HG02981 (cell line): ENCODE measurements at regions not wholly inside any gene's neighbourhood (a gene's known extent, or its start where the extent isn't known, plus 50 kb on each side); places are given as distances from the start of the nearest gene placed in this dataset.
"Not testable (repeated sequence)": the region's sequence is repeated elsewhere in the genome, so short reads cannot be mapped to it uniquely, and the experiment has no call there.

Experiments
- ATAC-seq: cut with Tn5 transposase; IDR thresholded peaks from one replicate; pipeline ENCODE4 v1.9.1; 2021; ENCODE audit warnings: mild to moderate bottlenecking, moderate library complexity; ENCODE audit not compliant: unreplicated experiment

DNA sequence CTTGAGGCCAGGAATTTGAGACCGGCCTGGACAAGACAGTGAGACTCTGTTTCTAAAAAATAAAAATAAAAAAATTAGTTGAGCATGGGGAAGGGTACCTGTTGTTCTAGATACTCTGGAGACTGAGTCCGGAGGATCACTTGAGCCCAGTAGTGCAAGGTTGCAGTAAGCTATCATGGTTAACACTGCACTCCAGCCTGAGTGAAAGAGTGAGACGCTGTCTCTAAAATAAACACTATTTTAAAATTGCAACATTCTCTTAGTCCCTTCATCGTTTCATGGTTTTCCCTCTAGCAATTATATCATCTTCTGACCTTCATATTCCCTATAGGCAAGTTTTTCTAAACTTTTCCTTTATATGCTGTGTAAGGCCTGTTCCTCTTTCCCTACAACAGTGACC lies 248.5 kb downstream of the VAPA start:
- ATAC-seq: no peak

DNA sequence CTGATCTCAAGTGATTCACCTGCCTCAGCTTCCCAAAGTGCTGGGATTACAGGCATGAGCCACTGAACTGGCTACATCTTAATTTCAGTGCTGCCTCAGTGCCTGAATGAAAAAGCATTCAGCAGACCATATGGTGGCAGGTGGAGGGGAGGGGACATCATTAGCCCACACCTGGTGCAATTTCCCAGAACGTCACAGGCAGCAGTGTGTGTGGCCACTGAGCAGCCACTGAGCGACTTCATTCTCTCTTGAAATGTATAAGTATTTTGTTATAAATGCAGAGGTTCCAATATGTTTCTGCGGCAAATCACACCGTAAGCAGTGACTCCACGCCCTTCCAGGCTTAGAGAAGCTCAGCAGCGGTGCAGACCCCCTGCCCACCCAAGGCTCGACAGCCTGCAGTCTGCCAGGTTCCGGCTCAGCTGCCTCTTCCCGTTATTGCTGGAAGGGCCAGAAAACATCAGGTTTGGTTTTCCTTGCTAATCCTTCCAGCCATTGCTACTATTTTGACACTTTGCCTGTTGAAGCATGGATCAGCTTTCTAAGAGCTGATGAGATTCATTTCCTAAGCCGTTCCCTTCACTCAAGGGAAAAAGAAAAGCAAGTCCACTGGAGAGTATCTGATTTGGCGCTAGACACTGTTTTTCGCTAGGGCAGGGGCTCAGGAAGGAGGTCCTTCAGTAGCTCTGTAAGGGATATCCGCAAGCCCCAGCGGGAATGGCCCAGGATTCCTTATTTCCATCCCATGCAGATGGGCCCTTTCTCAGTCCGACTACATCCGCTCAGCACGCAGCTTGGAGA lies 250.7 kb downstream of the VAPA start:
- no peak for ATAC-seq

DNA sequence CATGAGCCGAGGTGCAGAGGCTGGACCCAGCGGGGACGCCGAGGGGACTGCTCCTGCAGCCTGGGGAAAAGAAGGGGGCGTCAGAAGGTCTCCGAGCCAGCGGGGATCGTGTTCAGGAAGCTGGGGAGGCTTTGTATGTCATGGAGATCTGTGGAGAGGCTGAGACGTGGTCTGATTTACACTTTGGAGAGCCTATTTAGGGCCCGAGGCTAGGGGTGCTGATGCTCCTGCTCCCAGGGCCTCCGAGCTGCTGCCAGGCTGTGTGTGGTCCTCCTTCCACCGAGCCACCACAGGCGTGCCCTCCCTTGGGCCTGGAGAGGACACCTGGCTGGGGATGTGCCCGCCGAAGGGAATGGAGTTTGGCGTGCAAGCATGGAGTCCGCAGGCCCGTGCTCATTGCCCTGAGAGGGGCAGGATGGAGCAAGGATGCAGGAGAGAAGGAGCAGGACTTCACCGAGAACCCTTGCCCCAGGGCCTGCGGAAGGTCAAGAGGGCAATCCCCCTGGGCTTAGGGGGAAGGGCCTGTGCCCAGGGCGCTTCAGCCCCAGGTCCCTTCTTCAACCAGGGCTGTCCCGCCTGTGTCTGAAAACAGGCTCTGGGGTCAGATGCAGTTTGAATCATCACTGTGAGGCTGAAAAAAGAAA lies 252.5 kb downstream of the VAPA start:
- ATAC-seq: no peak

DNA sequence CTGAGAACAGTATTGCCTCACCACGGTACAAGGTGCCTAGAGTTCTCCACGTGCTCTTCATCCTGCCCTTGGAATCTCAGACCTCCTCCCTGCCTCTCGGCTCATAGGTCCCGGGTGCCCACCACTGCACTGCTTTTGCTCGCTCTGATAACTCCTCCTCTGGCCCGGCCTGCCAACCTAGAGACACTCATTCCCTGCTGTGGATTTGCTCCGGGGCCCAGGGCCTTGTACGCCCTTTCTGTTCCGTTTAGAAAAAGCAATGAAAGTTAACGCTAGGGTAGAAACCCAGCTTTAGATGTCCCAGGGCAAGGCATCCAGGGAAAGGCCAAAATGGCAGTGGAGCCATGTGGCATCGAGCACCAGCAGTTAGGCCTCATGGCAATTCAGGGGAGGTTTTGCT lies 253.9 kb downstream of the VAPA start:
- no peak for ATAC-seq

DNA sequence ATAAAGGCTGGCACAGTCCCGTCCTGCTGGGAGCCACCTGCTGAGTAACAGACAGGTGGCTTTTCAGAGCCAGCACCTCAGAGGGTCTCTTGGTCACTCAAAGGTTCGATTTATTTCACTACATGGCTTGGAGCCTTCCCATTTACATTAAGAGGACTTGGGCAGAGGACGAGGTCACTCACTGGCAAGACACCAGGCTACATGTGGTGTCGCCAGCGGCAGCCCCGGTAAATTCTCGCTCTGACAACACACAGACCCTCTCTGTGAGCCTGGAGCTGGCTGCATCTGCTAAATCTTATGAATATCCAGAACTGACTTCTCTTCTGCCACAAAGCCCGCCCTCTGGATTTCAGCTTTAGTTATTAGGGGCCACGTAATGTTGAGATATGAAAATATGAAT lies 254.7 kb downstream of the VAPA start:
- no peak for ATAC-seq

DNA sequence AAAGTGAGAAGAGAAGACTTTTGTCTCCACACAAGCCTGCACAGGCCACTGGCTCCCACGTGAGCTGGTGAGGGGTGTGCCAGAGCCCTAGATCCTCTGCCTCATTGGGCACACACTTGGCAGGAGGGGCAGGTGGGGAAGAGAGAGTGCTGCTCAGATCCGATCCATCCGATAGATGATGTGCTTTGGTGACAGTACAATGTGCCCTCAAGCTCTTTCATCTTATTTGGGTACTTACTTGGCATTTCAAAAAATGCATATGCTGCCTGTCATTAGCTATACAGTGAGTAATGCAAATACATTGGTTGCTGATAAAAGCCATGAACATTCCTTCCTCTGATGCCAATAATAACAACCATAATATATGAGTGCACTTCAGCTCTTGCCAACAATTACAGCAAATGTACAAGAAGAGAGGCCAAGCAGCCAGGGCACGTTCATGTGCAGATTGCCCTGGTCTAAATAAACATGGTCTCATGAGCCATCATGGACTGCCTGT lies 255.3 kb downstream of the VAPA start:
- no peak for ATAC-seq

DNA sequence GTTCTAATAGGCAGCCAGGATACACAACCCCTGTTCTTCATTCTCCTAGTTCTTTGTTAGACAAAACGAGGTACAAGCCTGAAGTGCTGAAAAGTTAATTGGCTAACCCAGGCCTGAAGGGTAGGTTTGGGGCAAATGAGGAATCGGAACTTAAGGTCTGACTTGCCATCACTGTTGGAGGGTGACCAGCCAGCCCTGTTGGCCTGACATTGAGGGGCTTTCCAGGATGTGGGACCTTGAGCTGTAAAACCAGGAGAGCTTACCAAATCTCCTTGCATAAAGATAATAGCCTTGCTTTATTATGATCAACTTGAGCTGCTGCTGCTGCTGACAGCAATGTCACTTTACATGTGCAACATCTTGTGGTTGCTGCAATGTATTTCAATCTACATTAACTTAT lies 256.0 kb downstream of the VAPA start:
- ATAC-seq: no peak

DNA sequence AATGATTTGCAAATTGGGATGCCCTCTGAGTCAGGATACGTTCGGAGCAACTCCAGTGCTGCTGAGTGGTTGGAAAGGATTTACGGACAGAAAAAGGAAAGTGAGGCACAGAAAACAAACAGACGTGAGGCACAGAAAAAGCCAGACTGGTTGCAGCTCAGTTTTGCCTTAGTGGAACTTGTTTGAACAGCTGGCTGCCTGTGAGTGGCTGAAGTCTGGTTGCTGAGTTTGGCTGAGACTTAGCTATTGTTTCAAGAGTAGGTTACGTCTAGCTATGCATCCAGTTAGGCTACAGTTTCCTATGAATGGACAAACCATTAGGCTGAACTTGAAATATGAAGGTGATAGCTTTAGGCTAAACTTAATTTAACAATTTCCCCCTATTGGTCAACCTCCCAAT lies 256.6 kb downstream of the VAPA start:
- ATAC-seq: no peak

DNA sequence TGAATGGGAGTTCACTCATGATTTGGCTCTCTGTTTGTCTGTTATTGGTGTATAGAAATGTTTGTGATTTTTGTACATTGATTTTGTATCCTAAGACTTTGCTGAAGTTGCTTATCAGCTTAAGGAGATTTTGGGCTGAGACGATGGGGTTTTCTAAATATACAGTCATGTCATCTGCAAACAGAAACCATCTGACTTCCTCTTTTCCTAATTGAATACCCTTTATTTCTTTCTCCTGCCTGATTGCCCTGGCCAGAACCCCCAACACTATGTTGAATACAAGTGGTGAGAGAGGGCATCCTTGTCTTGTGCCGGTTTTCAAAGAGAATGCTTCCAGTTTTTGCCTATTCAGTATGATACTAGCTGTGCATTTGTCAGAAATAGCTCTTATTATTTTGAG lies 261.5 kb downstream of the VAPA start:
- ATAC-seq: not testable (repeated sequence)

DNA sequence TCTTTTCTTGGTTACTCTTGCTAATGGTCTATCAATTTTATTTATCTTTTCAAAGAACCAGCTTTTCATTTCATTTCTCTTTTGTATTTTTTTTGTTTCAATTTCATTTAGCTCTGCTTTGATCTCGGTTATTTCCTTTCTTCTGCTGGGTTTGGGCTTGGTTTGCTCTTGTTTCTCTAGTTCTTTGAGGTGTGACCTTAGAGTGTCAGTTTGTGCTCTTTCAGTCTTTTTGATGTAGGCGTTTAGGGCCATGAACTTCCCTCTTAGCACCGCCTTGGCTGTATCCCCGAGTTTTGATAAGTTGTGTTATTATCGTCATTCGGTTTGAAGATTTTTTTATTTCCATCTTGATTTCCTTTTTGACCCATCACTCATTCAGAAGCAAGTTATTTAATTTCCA lies 265.5 kb downstream of the VAPA start:
- not testable (repeated sequence) for ATAC-seq

DNA sequence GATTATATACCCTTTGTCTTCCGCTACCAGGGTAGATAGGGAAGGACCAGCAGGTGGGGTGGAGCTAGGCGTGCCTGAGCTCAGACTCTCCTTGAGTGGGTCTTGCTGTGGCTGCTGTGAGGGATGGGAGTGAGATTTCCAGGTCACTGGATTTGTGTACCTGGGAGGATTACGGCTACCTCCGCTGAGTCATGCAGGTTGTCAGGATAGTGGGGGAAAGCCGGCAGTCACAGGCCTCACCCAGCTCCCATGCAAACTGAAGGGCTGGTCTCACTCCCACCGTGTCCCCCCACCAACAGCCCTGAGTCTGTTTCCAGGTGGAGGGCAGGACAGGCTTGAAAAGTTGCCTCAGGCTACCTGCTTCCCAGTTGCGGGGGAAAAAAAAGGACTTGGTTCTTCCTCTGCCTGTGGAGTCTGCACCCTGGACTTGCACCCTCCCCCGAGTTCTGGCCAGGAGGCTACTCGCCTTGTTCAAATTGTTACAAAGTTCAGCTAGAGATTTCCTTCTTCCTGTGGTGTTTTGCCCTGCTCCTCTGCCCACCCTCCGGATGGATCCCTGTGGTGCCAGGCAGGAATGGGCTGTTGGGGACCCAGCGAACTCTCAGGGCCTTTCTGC lies 268.3 kb downstream of the VAPA start:
- ATAC-seq: no peak

DNA sequence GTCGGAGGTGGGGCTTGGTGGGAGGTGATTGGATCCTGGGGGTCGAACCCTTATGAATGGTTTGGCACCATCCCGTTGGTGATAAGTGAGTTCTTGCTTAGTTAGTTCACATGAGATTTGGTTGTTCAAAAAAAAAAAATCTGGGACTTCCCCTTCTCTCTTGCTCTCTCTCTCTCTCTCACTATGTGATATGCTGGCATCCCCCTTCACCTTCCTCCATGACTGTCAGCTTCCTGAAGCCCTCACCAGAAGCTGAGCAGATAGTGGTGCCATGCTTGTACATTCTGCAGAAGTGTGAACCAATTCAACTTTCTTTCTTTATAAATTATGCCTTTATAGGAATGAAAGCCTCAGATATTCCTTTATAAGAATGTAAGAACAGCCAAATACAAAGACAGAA lies 269.7 kb upstream of the APCDD1 start:
- ATAC-seq: no peak

DNA sequence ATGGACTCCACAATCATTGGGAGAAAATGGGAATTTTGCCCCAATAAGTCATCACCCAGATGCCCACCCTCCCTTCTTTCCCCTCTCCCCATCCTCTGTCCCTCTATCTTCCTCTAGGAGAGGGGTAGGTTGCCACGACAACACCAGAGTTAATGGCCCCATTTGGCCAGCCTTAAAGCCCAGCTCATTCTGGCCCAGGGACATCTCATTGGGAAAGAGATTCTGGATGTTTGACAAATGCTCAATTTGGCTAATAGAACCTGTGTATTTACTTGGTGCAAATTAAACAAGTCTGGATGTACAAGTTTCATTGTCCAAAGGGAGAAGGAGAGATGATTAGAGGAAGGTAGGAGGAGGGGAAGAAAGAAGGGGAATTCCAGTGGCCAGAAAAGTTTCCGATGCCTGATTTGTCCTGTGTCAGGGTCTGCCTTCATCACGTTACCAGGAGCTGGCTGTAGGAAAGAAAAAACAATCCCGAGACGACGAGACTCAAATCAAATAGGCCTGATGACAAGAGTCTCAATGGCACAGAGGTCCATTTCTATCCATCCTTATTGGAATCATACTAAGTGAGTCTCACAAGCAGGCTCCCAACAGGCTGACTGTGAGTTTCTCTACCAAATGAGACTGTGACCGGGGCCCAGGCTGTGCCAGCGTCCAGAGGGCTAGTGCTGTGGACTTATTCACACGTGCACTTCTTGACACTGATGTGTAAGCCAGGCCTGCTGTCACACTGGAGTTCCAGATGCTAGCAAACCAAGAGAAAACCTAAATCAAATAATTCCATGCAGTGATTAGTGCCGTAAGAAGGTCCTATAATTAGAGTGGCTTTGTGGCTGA lies 265.2 kb upstream of the APCDD1 start:
- ATAC-seq: no peak

DNA sequence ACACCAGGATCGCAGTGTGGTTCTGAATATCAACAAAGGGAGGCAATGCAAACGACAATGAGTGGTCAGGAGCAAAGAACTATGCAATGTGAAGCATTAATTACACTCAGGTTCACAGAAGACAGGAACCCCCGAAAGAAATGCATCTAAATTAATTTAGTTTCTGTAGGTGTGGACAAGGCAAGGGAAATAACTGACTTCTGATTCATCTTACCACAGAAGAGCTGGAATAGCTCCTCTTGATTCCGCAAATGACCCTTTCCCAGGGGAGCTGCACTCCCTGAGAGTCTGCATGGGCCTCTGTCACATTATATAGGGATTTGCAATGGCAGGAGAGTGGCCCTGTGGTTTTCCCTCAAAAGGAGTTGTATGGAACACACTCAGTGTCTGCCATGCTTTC lies 263.9 kb upstream of the APCDD1 start:
- ATAC-seq: no peak

DNA sequence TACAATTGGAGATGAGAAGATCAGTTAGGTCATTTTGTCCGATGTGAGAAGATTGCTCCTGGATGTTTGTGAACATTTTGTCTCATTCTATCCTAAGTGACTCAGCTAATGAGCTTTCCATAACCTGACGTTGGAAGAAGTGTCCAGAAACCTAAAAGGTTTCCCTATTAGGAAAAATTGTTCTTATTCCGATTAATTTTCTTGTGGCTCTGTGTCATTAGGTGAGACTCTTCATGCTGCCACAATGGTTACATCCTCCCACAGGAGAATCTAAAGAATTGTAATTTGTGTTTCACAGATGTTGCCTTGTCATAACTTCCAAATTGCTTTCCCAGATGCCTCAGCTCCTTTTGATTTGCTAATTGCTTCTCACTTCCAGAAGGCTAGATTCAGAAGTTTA lies 261.0 kb upstream of the APCDD1 start:
- ATAC-seq: no peak

DNA sequence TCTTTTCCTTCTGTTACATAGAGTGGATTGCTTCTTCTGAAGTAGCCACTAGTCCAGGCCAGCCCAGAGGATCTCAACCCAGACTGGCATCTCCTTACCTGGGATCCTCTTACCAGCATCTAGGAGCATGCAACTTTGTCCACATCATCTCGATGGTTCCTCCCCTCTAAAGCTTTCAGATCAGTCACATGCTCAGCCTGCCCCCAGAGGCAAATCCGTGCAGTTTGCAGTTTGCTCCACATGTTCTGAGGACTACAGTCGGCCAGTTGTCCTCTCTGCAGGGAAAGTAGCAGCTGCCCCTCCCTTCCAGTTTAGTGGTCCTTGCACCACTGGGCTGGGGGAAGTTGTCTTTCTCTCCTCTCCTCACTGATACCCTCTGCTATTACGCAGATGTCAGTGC lies 259.8 kb upstream of the APCDD1 start:
- no peak for ATAC-seq

DNA sequence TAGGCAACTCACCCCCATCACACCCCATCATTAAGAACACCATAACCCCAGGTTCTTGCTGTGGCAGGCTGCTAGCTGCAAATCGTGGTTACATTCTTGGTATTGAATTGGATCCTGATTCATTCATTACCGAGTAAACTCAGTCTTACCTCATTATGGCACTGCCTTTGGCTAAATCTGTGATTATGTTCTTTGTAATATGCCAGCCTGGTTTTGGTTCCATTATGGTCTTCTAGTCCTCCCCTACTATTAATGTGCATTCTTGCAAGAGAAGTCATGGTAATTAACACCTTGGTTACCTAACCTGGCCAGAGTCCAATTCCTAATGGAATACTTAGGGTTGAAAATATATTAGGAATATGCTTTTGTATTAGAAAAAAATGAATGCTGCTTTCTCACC lies 258.9 kb upstream of the APCDD1 start:
- no peak for ATAC-seq

DNA sequence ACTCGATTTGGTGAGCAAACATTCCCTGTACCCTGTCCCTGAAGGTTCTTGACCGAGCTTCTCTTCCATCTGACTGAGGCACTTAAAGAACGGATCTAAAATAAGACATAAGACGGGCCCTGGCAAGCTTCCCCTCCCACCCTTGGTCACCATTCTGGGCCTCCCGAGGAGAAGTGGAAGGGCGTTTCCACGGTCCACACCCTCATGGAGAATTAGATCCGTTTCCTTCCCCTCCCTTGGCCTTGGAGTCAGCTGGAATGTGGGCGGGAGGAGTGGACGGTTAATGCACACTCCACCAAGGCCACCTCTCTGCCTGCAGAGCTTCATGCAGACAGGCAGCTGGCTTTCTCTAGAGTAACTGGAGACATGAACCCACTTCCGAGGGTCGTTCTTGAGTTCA lies 257.3 kb upstream of the APCDD1 start:
- ATAC-seq: no peak

DNA sequence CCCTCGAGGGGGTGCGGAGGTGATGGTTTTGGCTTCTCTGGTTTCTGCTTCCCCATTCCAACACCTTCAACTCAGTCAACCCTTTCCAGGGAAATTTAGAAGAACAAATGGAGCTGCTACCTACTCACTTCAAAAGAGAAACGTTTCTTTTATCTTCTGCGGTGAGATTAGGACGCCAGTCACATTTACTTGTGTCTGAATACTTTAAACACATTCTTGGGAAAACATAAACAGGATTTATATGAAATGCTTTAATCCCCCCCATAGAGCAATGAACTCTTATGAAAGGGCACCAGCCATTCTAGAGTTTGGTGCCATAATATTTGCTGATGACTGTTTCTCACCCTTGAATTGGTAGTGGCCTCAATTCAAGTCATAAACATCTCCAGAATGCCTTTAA lies 253.2 kb upstream of the APCDD1 start:
- no peak for ATAC-seq

DNA sequence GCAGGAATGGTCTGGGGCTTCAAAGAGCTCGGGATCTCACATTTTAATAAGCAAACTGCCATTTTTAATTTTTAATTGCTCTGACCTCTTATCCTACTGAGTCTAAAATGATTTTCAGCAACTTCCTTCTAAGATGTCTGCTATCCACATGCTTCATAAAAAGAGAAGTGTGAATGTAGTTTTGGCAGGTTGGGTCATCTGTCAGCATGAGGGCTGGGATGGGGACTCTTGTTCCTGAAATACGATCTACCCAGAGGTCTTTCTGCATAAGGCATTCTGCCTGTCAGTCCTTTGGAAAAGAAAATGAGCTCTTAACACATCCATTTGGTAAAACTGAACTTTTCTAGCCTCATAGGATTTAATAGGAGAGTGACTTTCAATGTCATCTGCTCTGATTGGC lies 252.8 kb upstream of the APCDD1 start:
- no peak for ATAC-seq

DNA sequence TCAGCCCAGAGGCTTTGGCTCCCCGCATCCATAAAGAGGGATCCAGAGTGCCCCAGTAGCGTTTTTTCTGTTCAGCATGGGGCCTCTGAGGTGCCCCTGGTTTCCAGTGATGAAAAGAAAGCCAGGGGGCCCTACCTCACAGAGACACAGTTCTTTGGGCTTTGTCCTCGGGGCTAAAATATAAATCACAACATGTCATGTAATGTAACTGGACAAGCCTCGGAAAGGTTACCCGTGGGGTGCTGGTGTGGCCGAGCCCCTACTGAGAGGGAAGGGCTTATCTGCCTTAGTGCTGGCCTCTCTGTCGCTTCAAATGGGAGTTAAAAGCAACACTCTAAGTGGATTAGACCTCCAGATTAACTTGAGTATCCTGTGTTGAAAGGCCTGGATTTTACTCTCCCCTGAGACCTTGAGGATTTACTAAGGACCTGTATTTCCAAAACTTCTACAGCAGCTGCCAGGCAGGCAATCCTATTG lies 251.6 kb upstream of the APCDD1 start:
- no peak for ATAC-seq
